ENCODE measurements at regions not wholly inside any gene's neighbourhood (a gene's known extent, or its start where the extent isn't known, plus 50 kb on each side); places are given as distances from the start of the nearest gene placed in this dataset.

DNA sequence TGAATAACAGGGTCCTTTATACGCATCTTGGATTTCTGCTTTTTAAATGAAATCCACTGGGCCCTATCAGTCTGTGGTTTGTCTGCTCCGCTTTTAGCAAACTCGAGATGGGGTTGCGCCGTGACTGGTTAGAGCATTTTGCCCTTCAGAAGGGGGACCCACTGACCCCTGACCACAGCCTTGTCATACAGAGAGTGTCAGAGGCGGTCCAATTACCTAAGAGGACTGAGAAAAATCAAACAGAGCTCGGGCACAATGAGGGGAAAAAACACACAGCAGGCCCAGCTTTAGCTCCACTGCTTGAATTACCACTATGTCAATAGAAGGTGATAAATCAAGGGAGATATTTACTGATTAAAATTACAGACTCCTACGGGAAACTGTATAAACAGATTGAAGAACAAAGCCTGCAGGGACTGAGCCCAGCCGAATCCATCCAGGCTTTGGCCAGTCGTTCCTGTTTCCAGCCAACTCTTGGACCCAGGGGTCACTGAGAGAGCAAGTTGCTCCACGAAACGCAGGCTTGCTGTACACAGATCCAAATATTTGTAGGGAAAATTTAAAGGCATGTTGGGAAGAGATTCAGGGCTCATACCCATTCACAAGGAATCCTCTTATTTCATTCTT, 131.9 kb upstream of the ZFHX3 start:
- TF ChIP-seq, protein P1, sequence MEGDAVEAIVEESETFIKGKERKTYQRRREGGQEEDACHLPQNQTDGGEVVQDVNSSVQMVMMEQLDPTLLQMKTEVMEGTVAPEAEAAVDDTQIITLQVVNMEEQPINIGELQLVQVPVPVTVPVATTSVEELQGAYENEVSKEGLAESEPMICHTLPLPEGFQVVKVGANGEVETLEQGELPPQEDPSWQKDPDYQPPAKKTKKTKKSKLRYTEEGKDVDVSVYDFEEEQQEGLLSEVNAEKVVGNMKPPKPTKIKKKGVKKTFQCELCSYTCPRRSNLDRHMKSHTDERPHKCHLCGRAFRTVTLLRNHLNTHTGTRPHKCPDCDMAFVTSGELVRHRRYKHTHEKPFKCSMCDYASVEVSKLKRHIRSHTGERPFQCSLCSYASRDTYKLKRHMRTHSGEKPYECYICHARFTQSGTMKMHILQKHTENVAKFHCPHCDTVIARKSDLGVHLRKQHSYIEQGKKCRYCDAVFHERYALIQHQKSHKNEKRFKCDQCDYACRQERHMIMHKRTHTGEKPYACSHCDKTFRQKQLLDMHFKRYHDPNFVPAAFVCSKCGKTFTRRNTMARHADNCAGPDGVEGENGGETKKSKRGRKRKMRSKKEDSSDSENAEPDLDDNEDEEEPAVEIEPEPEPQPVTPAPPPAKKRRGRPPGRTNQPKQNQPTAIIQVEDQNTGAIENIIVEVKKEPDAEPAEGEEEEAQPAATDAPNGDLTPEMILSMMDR (conservative IDR thresholded peaks at IDR 0.05; ENCODE audit: low read depth, low read length): no peak
- TF ChIP-seq SMC3 (IDR thresholded peaks at IDR 0.05; ENCODE audit: low read depth, low read length) (no peak), CEBPB (IDR thresholded peaks at IDR 0.05; ENCODE audit: low read depth, low read length) (no peak)
